Loucy (cell line): ENCODE measurements at regions not wholly inside any gene's neighbourhood (a gene's known extent, or its start where the extent isn't known, plus 50 kb on each side); places are given as distances from the start of the nearest gene placed in this dataset.

Experiments
- EZH2phosphoT487 ChIP-seq: fragments of 200-600 bp; IDR thresholded peaks from 2 replicates; pipeline ENCODE4 v1.6.1; 2018; ENCODE audit warnings: antibody characterized with exemption, mild to moderate bottlenecking, moderate library complexity, borderline replicate concordance
- TF ChIP-seq, protein P1 (sequence below): fragments of 200-600 bp; sonication (generic); conservative IDR thresholded peaks from 2 replicates; pipeline ENCODE4 v1.5.1; 2014; ENCODE audit warnings: mild to moderate bottlenecking, antibody characterized with exemption, low read length

GRCh38 chr6:91731939-91732338 is 1145.1 kb upstream of the MAP3K7 start:
- TF ChIP-seq, protein P1, sequence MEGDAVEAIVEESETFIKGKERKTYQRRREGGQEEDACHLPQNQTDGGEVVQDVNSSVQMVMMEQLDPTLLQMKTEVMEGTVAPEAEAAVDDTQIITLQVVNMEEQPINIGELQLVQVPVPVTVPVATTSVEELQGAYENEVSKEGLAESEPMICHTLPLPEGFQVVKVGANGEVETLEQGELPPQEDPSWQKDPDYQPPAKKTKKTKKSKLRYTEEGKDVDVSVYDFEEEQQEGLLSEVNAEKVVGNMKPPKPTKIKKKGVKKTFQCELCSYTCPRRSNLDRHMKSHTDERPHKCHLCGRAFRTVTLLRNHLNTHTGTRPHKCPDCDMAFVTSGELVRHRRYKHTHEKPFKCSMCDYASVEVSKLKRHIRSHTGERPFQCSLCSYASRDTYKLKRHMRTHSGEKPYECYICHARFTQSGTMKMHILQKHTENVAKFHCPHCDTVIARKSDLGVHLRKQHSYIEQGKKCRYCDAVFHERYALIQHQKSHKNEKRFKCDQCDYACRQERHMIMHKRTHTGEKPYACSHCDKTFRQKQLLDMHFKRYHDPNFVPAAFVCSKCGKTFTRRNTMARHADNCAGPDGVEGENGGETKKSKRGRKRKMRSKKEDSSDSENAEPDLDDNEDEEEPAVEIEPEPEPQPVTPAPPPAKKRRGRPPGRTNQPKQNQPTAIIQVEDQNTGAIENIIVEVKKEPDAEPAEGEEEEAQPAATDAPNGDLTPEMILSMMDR, result no peak
- no peak for TF ChIP-seq EZH2phosphoT487
